Keratinocyte (primary cell): ENCODE measurements at regions not wholly inside any gene's neighbourhood (a gene's known extent, or its start where the extent isn't known, plus 50 kb on each side); places are given as distances from the start of the nearest gene placed in this dataset.
A peak's percentile ranks its signal among the peaks of the same experiment; 100 is the strongest.

Experiments
- DNase-seq: peaks from one replicate; pipeline ENCODE4 v3.0.0-alpha.2; 2011; ENCODE audit warnings: low read depth, missing footprints, low spot score
- FAIRE-seq: peaks from 2 replicates; lab custom pipeline; 2011; peaks lifted over from hg19 to GRCh38; lab: Jason Lieb, UNC
- H2AFZ ChIP-seq: 2 replicates; pipeline ENCODE4 v1.6.0; 2012; ENCODE audit warnings: low read length, control low read depth, inconsistent platforms; ENCODE audit not compliant: control insufficient read depth
- H3K27ac ChIP-seq: 2 replicates; pipeline ENCODE4 v1.5.1; 2011; ENCODE audit warnings: low read length; ENCODE audit not compliant: control insufficient read depth, insufficient read depth
- H3K27me3 ChIP-seq: 3 replicates; pipeline ENCODE4 v1.6.0; 2011; ENCODE audit warnings: low read length; ENCODE audit not compliant: control insufficient read depth, insufficient read depth; ENCODE audit errors: extremely low read depth
- H3K36me3 ChIP-seq, 2 experiments: 2 replicates in 1 of 2; 3 replicates in 1 of 2; pipeline ENCODE4 v1.5.1; 2011; ENCODE audit warnings: low read length in 2 of 2, mild to moderate bottlenecking in 1 of 2; ENCODE audit not compliant: control insufficient read depth in 2 of 2, insufficient read depth in 2 of 2; ENCODE audit errors: extremely low read depth in 1 of 2
- H3K4me1 ChIP-seq: 3 replicates; pipeline ENCODE4 v1.5.1; 2011; ENCODE audit warnings: low read length; ENCODE audit not compliant: control insufficient read depth, insufficient read depth; ENCODE audit errors: extremely low read depth
- H3K4me2 ChIP-seq: 3 replicates; pipeline ENCODE4 v1.6.0; 2011; ENCODE audit warnings: low read depth, low read length; ENCODE audit not compliant: control insufficient read depth, insufficient read depth; ENCODE audit errors: extremely low read depth
- H3K4me3 ChIP-seq, 3 experiments: fragments of 200-600 bp in 1 of 3; sonication (generic) in 1 of 3; 2 replicates in 2 of 3; 3 replicates in 1 of 3; pipeline ENCODE4 v1.5.1; 2011 to 2016; ENCODE audit warnings: low read length in 3 of 3, mild to moderate bottlenecking in 3 of 3, control low read depth in 2 of 3, inconsistent platforms in 1 of 3, low read depth in 1 of 3, mixed read lengths in 1 of 3, mixed run types in 1 of 3, moderate library complexity in 1 of 3; ENCODE audit not compliant: control insufficient read depth in 2 of 3, insufficient read depth in 2 of 3; ENCODE audit errors: extremely low read depth in 1 of 3
- H3K79me2 ChIP-seq: 2 replicates; pipeline ENCODE4 v1.6.0; 2012; ENCODE audit warnings: low read length; ENCODE audit not compliant: control insufficient read depth, insufficient read depth
- H3K9ac ChIP-seq: 3 replicates; pipeline ENCODE4 v1.6.0; 2011; ENCODE audit warnings: low read length; ENCODE audit not compliant: control insufficient read depth, insufficient read depth; ENCODE audit errors: extremely low read depth
- H3K9me1 ChIP-seq: 3 replicates; pipeline ENCODE4 v1.6.0; 2011; ENCODE audit warnings: low read length; ENCODE audit not compliant: control insufficient read depth, insufficient read depth; ENCODE audit errors: extremely low read depth
- H3K9me3 ChIP-seq: 2 replicates; pipeline ENCODE4 v1.5.1; 2012; ENCODE audit warnings: low read depth, low read length; ENCODE audit not compliant: control insufficient read depth
- H4K20me1 ChIP-seq: 3 replicates; pipeline ENCODE4 v1.6.0; 2011; ENCODE audit warnings: low read length; ENCODE audit not compliant: control insufficient read depth, insufficient read depth; ENCODE audit errors: extremely low read depth
- CTCF ChIP-seq, 3 experiments: IDR thresholded peaks in 1 of 3; conservative IDR thresholded peaks in 1 of 3; optimal IDR thresholded peaks in 1 of 3; 2 replicates in 2 of 3; 3 replicates in 1 of 3; pipeline versions ENCODE3 to v1.5.1; 2011; ENCODE audit warnings: low read length in 3 of 3, mild to moderate bottlenecking in 3 of 3, moderate library complexity in 2 of 3, control low read depth in 1 of 3, inconsistent platforms in 1 of 3; ENCODE audit not compliant: insufficient read depth in 2 of 3; ENCODE audit errors: extremely low read depth in 1 of 3
- EZH2 ChIP-seq: IDR thresholded peaks from one replicate; pipeline ENCODE4 v1.6.1; 2012; ENCODE audit warnings: inconsistent platforms, mild to moderate bottlenecking, low read length, moderate library complexity
- dilution Hi-C: fragments of 300-500 bp; cut with MboI; formaldehyde crosslinking; loops from one replicate; pipeline ENCODE4 v1.7.0; 2020; ENCODE audit warnings: low sequenced_read_pairs; ENCODE audit not compliant: extremely low pct_ligation_motif_present

GRCh38 chr2:14752295-14752694, 119.8 kb downstream of the LRATD1 start:
- no peak for FAIRE-seq
- Histone ChIP-seq H3K79me2 (no peaks in the 10 kb centered on the region), H3K9ac (no peak overlapping the region), H2AFZ (no peak overlapping the region), H3K9me1 (no peaks in the 10 kb centered on the region), H3K4me3 (no peak overlapping the region), H3K4me2 (no peak overlapping the region), H3K9me3 (peaks cover 2% of the 10 kb centered on the region), H3K4me1 (peaks cover 31% of the 10 kb centered on the region), H3K36me3 (no peaks in the 10 kb centered on the region), H3K27me3 (no peaks in the 10 kb centered on the region), H4K20me1 (no peaks in the 10 kb centered on the region), H3K27ac (no peak overlapping the region)
- dilution Hi-C loops = no loop called here
- DNase-seq = no peak
- no peak for TF ChIP-seq EZH2
- no peak for TF ChIP-seq CTCF (optimal IDR thresholded peaks at IDR 0.05 in 1 of 3, IDR thresholded peaks at IDR 0.05 in 1 of 3, conservative IDR thresholded peaks at IDR 0.05 in 1 of 3; ENCODE audit: extremely low read depth in 1 of 3, insufficient read depth in 2 of 3, low read length in 3 of 3)

DNA sequence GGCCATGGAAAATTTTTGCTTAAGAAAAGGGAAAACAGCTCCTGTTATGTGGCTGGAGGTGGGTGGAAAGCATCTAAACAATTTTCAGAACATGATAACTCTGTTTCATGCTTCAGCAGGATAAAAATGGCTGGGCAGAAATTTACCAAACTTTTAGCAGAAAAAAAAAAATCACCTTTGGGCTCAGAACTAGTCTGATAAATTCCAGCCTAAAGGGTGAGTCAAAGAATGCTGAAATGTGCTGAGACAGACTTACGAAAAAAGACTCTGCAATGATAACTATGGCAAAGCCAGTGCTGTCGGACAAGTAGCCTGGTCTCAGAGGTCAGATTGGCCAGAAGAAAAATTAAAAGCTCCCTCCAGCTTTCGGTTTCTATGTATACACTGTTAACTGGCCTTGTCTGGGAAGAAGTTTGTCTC, 123.6 kb downstream of the LRATD1 start:
- peak overlapping the region; percentile 17 for H3K4me2 ChIP-seq
- H3K27me3 ChIP-seq = no peaks in the 10 kb centered on the region
- H3K36me3 ChIP-seq = no peaks in the 10 kb centered on the region
- FAIRE-seq (peak; percentile 77), DNase-seq (no peak)
- no peaks in the 10 kb centered on the region for H4K20me1 ChIP-seq
- TF ChIP-seq CTCF (optimal IDR thresholded peaks at IDR 0.05 in 1 of 3, IDR thresholded peaks at IDR 0.05 in 1 of 3, conservative IDR thresholded peaks at IDR 0.05 in 1 of 3; ENCODE audit: extremely low read depth in 1 of 3, insufficient read depth in 2 of 3, low read length in 3 of 3) (no peak), EZH2 (no peak)
- no peak overlapping the region for H3K4me3 ChIP-seq
- no peaks in the 10 kb centered on the region for H3K79me2 ChIP-seq
- peak overlapping the region; percentile 36 for H2AFZ ChIP-seq
- peaks cover 29% of the 10 kb centered on the region for H3K4me1 ChIP-seq
- H3K27ac ChIP-seq = peak overlapping the region; percentile 42
- H3K9me3 ChIP-seq = no peaks in the 10 kb centered on the region
- dilution Hi-C loops = no loop called here
- H3K9me1 ChIP-seq = no peaks in the 10 kb centered on the region
- H3K9ac ChIP-seq = no peak overlapping the region
